HAP-1 (cell line): ENCODE measurements at regions not wholly inside any gene's neighbourhood (a gene's known extent, or its start where the extent isn't known, plus 50 kb on each side); places are given as distances from the start of the nearest gene placed in this dataset.

Source experiments
- DNase-seq, 2 experiments: peaks; one replicate each; pipeline ENCODE4 v3.0.0-alpha.2; 2016 to 2020; ENCODE audit warnings: low spot score in 2 of 2
- H3K27me3 ChIP-seq: fragments of 250-450 bp; sonication (Bioruptor Pico); 2 replicates; pipeline ENCODE4 v1.5.1; 2020; ENCODE audit warnings: low read depth, mild to moderate bottlenecking, moderate library complexity
- H3K36me3 ChIP-seq: fragments of 250-450 bp; sonication (Bioruptor Pico); replicated peaks from 2 replicates; pipeline ENCODE4 v1.5.1; 2020; ENCODE audit warnings: mild to moderate bottlenecking
- H3K4me1 ChIP-seq: fragments of 250-450 bp; sonication (Bioruptor Pico); 2 replicates; pipeline ENCODE4 v1.5.1; 2020; ENCODE audit warnings: mild to moderate bottlenecking
- H3K4me3 ChIP-seq: fragments of 250-450 bp; sonication (Bioruptor Pico); 2 replicates; pipeline ENCODE4 v1.5.1; 2020; ENCODE audit warnings: mild to moderate bottlenecking, moderate library complexity
- H3K9me3 ChIP-seq: fragments of 250-450 bp; sonication (Bioruptor Pico); 2 replicates; pipeline ENCODE4 v1.5.1; 2020; ENCODE audit warnings: mild to moderate bottlenecking, moderate library complexity
- in situ Hi-C: fragments of 300-500 bp; cut with MboI; formaldehyde crosslinking; loops from 3 replicates; pipeline ENCODE4 v1.14.3; 2020; ENCODE audit warnings: low sequenced_read_pairs, inconsistent platforms, mixed read lengths

GRCh38 chr22:34765115-34765514 is 300.8 kb upstream of the ISX start:
- in situ Hi-C loops: no loop called here

GRCh38 chr22:34769361-34769760 is 296.6 kb upstream of the ISX start:
- Histone ChIP-seq H3K9me3 (no peaks in the 10 kb centered on the region), H3K27me3 (no peaks in the 10 kb centered on the region), H3K4me1 (no peaks in the 10 kb centered on the region), H3K4me3 (no peak overlapping the region), H3K36me3 (no peaks in the 10 kb centered on the region)
- in situ Hi-C loops: no loop called here
- DNase-seq: no peak

More at GRCh38 chr22:34765115-34765514, 300.8 kb upstream of the ISX start:
- Histone ChIP-seq H3K4me1 (no peaks in the 10 kb centered on the region), H3K9me3 (no peaks in the 10 kb centered on the region), H3K4me3 (no peak overlapping the region), H3K27me3 (no peaks in the 10 kb centered on the region), H3K36me3 (no peaks in the 10 kb centered on the region)
- no peak for DNase-seq

- in situ Hi-C loops: no loop called here
- no peak for DNase-seq
- Histone ChIP-seq H3K9me3 (no peaks in the 10 kb centered on the region), H3K4me3 (no peak overlapping the region), H3K27me3 (no peaks in the 10 kb centered on the region), H3K4me1 (no peaks in the 10 kb centered on the region), H3K36me3 (no peaks in the 10 kb centered on the region)
These were observed 289.1 kb upstream of the ISX start for GRCh38 chr22:34776817-34777216.

GRCh38 chr22:34781681-34782080 is 284.3 kb upstream of the ISX start:
- H3K36me3 ChIP-seq: no peaks in the 10 kb centered on the region
- no peaks in the 10 kb centered on the region for H3K27me3 ChIP-seq
- H3K4me1 ChIP-seq: no peaks in the 10 kb centered on the region
- no peak overlapping the region for H3K4me3 ChIP-seq
- no peak for DNase-seq
- H3K9me3 ChIP-seq: no peaks in the 10 kb centered on the region
- in situ Hi-C loops: no loop called here

GRCh38 chr22:34783436-34783835 is 282.5 kb upstream of the ISX start:
- no peak for DNase-seq

GRCh38 chr22:34784056-34784455 is 281.9 kb upstream of the ISX start:
- no peak for DNase-seq
- in situ Hi-C loops: no loop called here
- H3K27me3 ChIP-seq: no peaks in the 10 kb centered on the region
- H3K36me3 ChIP-seq: no peaks in the 10 kb centered on the region
- no peak overlapping the region for H3K4me3 ChIP-seq
- H3K9me3 ChIP-seq: no peaks in the 10 kb centered on the region
- no peaks in the 10 kb centered on the region for H3K4me1 ChIP-seq

More at GRCh38 chr22:34783436-34783835, 282.5 kb upstream of the ISX start:
- Histone ChIP-seq H3K4me1 (no peaks in the 10 kb centered on the region), H3K36me3 (no peaks in the 10 kb centered on the region), H3K9me3 (no peaks in the 10 kb centered on the region), H3K27me3 (no peaks in the 10 kb centered on the region), H3K4me3 (no peak overlapping the region)
- in situ Hi-C loops: no loop called here

GRCh38 chr22:34797826-34798225 is 268.1 kb upstream of the ISX start:
- Histone ChIP-seq H3K36me3 (no peaks in the 10 kb centered on the region), H3K4me3 (no peak overlapping the region), H3K27me3 (no peaks in the 10 kb centered on the region), H3K9me3 (no peaks in the 10 kb centered on the region), H3K4me1 (no peaks in the 10 kb centered on the region)
- no peak for DNase-seq
- in situ Hi-C loops: no loop called here

GRCh38 chr22:34798605-34799004 is 267.4 kb upstream of the ISX start:
- no peak for DNase-seq
- H3K9me3 ChIP-seq: no peaks in the 10 kb centered on the region
- in situ Hi-C loops: no loop called here
- no peak overlapping the region for H3K4me3 ChIP-seq
- H3K36me3 ChIP-seq: no peaks in the 10 kb centered on the region
- no peaks in the 10 kb centered on the region for H3K27me3 ChIP-seq
- no peaks in the 10 kb centered on the region for H3K4me1 ChIP-seq

GRCh38 chr22:34800260-34800980 is 265.5 kb upstream of the ISX start:
- Histone ChIP-seq H3K27me3 (no peaks in the 10 kb centered on the region), H3K9me3 (no peaks in the 10 kb centered on the region), H3K4me1 (no peaks in the 10 kb centered on the region), H3K4me3 (no peak overlapping the region), H3K36me3 (no peaks in the 10 kb centered on the region)
- no peak for DNase-seq
- in situ Hi-C loops: no loop called here

- in situ Hi-C loops: no loop called here
- Histone ChIP-seq H3K27me3 (no peaks in the 10 kb centered on the region), H3K4me1 (no peaks in the 10 kb centered on the region), H3K9me3 (no peaks in the 10 kb centered on the region), H3K4me3 (no peak overlapping the region), H3K36me3 (no peaks in the 10 kb centered on the region)
- no peak for DNase-seq
These were observed 264.7 kb upstream of the ISX start for GRCh38 chr22:34801221-34801620.

GRCh38 chr22:34804091-34804490 is 261.9 kb upstream of the ISX start:
- in situ Hi-C loops: no loop called here
- Histone ChIP-seq H3K9me3 (no peaks in the 10 kb centered on the region), H3K4me1 (no peaks in the 10 kb centered on the region)

GRCh38 chr22:34804604-34805003 is 261.4 kb upstream of the ISX start:
- no peaks in the 10 kb centered on the region for H3K9me3 ChIP-seq
- in situ Hi-C loops: no loop called here
- no peak for DNase-seq

More at GRCh38 chr22:34804091-34804490, 261.9 kb upstream of the ISX start:
- H3K36me3 ChIP-seq: no peaks in the 10 kb centered on the region
- no peaks in the 10 kb centered on the region for H3K27me3 ChIP-seq
- no peak overlapping the region for H3K4me3 ChIP-seq
- DNase-seq: no peak

GRCh38 chr22:34805771-34806170 is 260.2 kb upstream of the ISX start:
- H3K27me3 ChIP-seq: no peaks in the 10 kb centered on the region
- no peaks in the 10 kb centered on the region for H3K36me3 ChIP-seq
- no peaks in the 10 kb centered on the region for H3K9me3 ChIP-seq
- H3K4me1 ChIP-seq: no peaks in the 10 kb centered on the region
- no peak for DNase-seq
- in situ Hi-C loops: no loop called here
- H3K4me3 ChIP-seq: no peak overlapping the region

More at GRCh38 chr22:34804604-34805003, 261.4 kb upstream of the ISX start:
- Histone ChIP-seq H3K4me3 (no peak overlapping the region), H3K4me1 (no peaks in the 10 kb centered on the region), H3K27me3 (no peaks in the 10 kb centered on the region), H3K36me3 (no peaks in the 10 kb centered on the region)

GRCh38 chr22:34808618-34809017 is 257.3 kb upstream of the ISX start:
- Histone ChIP-seq H3K4me1 (no peaks in the 10 kb centered on the region), H3K36me3 (no peaks in the 10 kb centered on the region), H3K9me3 (no peaks in the 10 kb centered on the region), H3K27me3 (no peaks in the 10 kb centered on the region), H3K4me3 (no peak overlapping the region)
- no peak for DNase-seq
- in situ Hi-C loops: no loop called here

- in situ Hi-C loops: no loop called here
- H3K4me1 ChIP-seq: no peaks in the 10 kb centered on the region
- H3K4me3 ChIP-seq: no peak overlapping the region
- no peaks in the 10 kb centered on the region for H3K9me3 ChIP-seq
- H3K36me3 ChIP-seq: no peaks in the 10 kb centered on the region
- no peak for DNase-seq
- no peaks in the 10 kb centered on the region for H3K27me3 ChIP-seq
These were observed 253.3 kb upstream of the ISX start for GRCh38 chr22:34812631-34813030.
